Loucy (cell line): ENCODE measurements at regions not wholly inside any gene's neighbourhood (a gene's known extent, or its start where the extent isn't known, plus 50 kb on each side); places are given as distances from the start of the nearest gene placed in this dataset.

ENCODE experiments used
- H2AFZ ChIP-seq: fragments of 200-600 bp; sonication (generic); 2 replicates; pipeline ENCODE4 v1.6.0; 2016; ENCODE audit warnings: antibody characterized with exemption, mild to moderate bottlenecking, low read length, moderate library complexity
- H3F3A ChIP-seq: fragments of 200-600 bp; 2 replicates; pipeline ENCODE4 v1.6.0; 2016; ENCODE audit warnings: antibody characterized with exemption, low read depth, mild to moderate bottlenecking
- H3K27me3 ChIP-seq: fragments of 200-600 bp; sonication (generic); 2 replicates; pipeline ENCODE4 v1.6.1; 2014; ENCODE audit warnings: low read length, mild to moderate bottlenecking; ENCODE audit not compliant: insufficient read depth, poor library complexity, severe bottlenecking
- H3K36me3 ChIP-seq: fragments of 200-600 bp; sonication (generic); 2 replicates; pipeline ENCODE4 v1.6.1; 2016; ENCODE audit warnings: low read length; ENCODE audit not compliant: insufficient read depth
- H3K4me1 ChIP-seq: fragments of 200-600 bp; sonication (generic); 2 replicates; pipeline ENCODE4 v1.5.1; 2014; ENCODE audit warnings: low read length, mild to moderate bottlenecking; ENCODE audit not compliant: insufficient read depth, poor library complexity, severe bottlenecking
- H3K4me2 ChIP-seq: fragments of 200-600 bp; sonication (generic); 2 replicates; pipeline ENCODE4 v1.6.0; 2014; ENCODE audit warnings: antibody characterized with exemption, low read length, low read depth, mild to moderate bottlenecking; ENCODE audit not compliant: poor library complexity, severe bottlenecking
- H3K4me3 ChIP-seq: fragments of 200-600 bp; sonication (generic); 2 replicates; pipeline ENCODE4 v1.5.1; 2014; ENCODE audit warnings: low read length, mild to moderate bottlenecking, mixed read lengths; ENCODE audit not compliant: poor library complexity, severe bottlenecking
- H3K79me2 ChIP-seq: fragments of 200-600 bp; sonication (generic); 2 replicates; pipeline ENCODE4 v1.6.1; 2014; ENCODE audit warnings: low read length; ENCODE audit not compliant: insufficient read depth
- H3K9ac ChIP-seq: fragments of 200-600 bp; sonication (generic); 2 replicates; pipeline ENCODE4 v1.6.0; 2014; ENCODE audit warnings: mild to moderate bottlenecking, low read depth, low read length, moderate library complexity; ENCODE audit not compliant: poor library complexity, severe bottlenecking
- H3K9me2 ChIP-seq: fragments of 200-600 bp; sonication (generic); replicated peaks from 2 replicates; pipeline ENCODE4 v1.6.1; 2016; ENCODE audit warnings: low read depth, low read length, mixed read lengths
- H3K9me3 ChIP-seq: fragments of 200-600 bp; sonication (generic); 2 replicates; pipeline ENCODE4 v1.6.1; 2014; ENCODE audit warnings: mild to moderate bottlenecking, antibody characterized with exemption, low read length, low read depth; ENCODE audit not compliant: insufficient read depth
- H4K20me1 ChIP-seq: fragments of 200-600 bp; sonication (generic); 2 replicates; pipeline ENCODE4 v1.6.0; 2014; ENCODE audit warnings: antibody characterized with exemption, low read length, mild to moderate bottlenecking; ENCODE audit not compliant: insufficient read depth, poor library complexity, severe bottlenecking
- CTCF ChIP-seq: fragments of 200-600 bp; sonication (generic); conservative IDR thresholded peaks from 2 replicates; pipeline ENCODE4 v1.5.1; 2014; ENCODE audit warnings: mild to moderate bottlenecking, antibody characterized with exemption, low read length
- EZH2phosphoT487 ChIP-seq: fragments of 200-600 bp; IDR thresholded peaks from 2 replicates; pipeline ENCODE4 v1.6.1; 2018; ENCODE audit warnings: antibody characterized with exemption, mild to moderate bottlenecking, moderate library complexity, borderline replicate concordance

DNA sequence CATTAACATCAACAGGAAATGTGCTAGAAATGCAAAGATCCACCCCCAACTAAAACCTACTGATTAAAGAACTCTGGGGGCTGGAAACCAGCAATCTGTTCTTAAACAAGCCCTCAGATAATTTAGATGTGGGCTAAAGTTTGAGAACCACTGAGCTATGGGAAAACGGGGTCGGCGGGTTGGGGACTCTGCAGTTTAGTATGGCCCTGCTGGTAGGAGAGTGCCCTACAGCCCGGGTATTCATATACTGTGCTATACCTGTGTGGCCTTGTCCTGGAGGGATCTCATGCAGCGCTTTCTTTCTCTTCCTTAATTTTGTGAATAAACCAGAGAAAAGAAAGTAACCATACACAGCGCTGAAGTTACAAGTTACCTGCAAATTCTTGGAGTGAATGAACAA lies 189.7 kb upstream of the GBE1 start:
- H3F3A ChIP-seq, result no peaks in the 10 kb centered on the region

DNA sequence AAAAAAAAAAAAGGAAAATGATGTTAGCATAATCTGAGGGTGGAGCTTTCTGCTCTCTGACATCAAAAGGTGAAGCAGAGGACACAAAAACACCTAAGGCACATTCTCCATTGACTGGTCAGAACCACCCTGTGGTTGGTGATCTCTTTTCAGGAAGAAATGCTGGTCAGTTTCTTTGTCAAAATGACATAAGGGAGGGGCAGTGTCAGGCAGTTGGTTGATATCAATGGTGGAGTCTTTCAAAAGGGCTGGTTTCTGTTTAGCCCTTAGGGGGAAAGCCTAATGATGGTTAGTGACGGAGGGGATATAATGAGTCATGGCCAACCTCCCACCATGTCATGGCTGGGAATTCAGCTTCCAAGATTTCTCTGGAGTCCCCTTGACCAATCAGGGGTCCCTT lies 185.9 kb upstream of the GBE1 start:
- TF ChIP-seq EZH2phosphoT487, result no peak
- TF ChIP-seq CTCF, result no peak
- Histone ChIP-seq H3F3A (no peaks in the 10 kb centered on the region), H3K9me2 (no peaks in the 10 kb centered on the region), H3K36me3 (no peaks in the 10 kb centered on the region), H3K9ac (no peak overlapping the region), H3K79me2 (no peaks in the 10 kb centered on the region), H2AFZ (no peak overlapping the region), H4K20me1 (no peaks in the 10 kb centered on the region), H3K4me2 (no peak overlapping the region), H3K9me3 (no peaks in the 10 kb centered on the region), H3K27me3 (no peaks in the 10 kb centered on the region), H3K4me3 (no peak overlapping the region), H3K4me1 (no peaks in the 10 kb centered on the region)

More for the DNA sequence above, 189.7 kb upstream of the GBE1 start:
- Histone ChIP-seq H3K27me3 (no peaks in the 10 kb centered on the region), H2AFZ (no peak overlapping the region), H3K79me2 (no peaks in the 10 kb centered on the region), H3K9me3 (no peaks in the 10 kb centered on the region), H3K4me2 (no peak overlapping the region), H3K4me3 (no peak overlapping the region), H3K9me2 (no peaks in the 10 kb centered on the region), H4K20me1 (no peaks in the 10 kb centered on the region), H3K36me3 (no peaks in the 10 kb centered on the region), H3K9ac (no peak overlapping the region), H3K4me1 (no peaks in the 10 kb centered on the region)
- TF ChIP-seq EZH2phosphoT487, result no peak
- no peak for TF ChIP-seq CTCF

- no peaks in the 10 kb centered on the region for H3K27me3 ChIP-seq
- no peaks in the 10 kb centered on the region for H3K79me2 ChIP-seq
- H3K9me3 ChIP-seq, result 0 out of 2 replicates have a peak, but pooled peaks cover 4% of the 10 kb centered on the region
- no peaks in the 10 kb centered on the region for H3K9me2 ChIP-seq
- H3K9ac ChIP-seq, result no peak overlapping the region
- H3F3A ChIP-seq, result no peaks in the 10 kb centered on the region
- no peak overlapping the region for H3K4me2 ChIP-seq
- no peaks in the 10 kb centered on the region for H3K36me3 ChIP-seq
- no peak for TF ChIP-seq CTCF
- no peak for TF ChIP-seq EZH2phosphoT487
- H3K4me1 ChIP-seq, result peaks cover 5% of the 10 kb centered on the region
- no peaks in the 10 kb centered on the region for H4K20me1 ChIP-seq
- H3K4me3 ChIP-seq, result no peak overlapping the region
- H2AFZ ChIP-seq, result no peak overlapping the region
These were observed 177.2 kb upstream of the GBE1 start for GRCh38 chr3:81938681-81939080.
